Fibroblast of lung (primary cell): ENCODE measurements at regions not wholly inside any gene's neighbourhood (a gene's known extent, or its start where the extent isn't known, plus 50 kb on each side); places are given as distances from the start of the nearest gene placed in this dataset.
"Not testable (repeated sequence)": the region's sequence is repeated elsewhere in the genome, so short reads cannot be mapped to it uniquely, and the experiment has no call there.

ENCODE experiments used
- CTCF ChIP-seq, 2 donors: IDR thresholded peaks in 1 of 2; conservative IDR thresholded peaks in 1 of 2; 1 replicate in 1 of 2; 2 replicates in 1 of 2; pipeline ENCODE4 v1.5.1; 2011 to 2012; ENCODE audit warnings: low read length in 2 of 2, control low read depth in 1 of 2, inconsistent platforms in 1 of 2, low read depth in 1 of 2, mild to moderate bottlenecking in 1 of 2
- EZH2 ChIP-seq: IDR thresholded peaks from 2 replicates; pipeline ENCODE4 v1.5.1; 2012; ENCODE audit warnings: low read length, control low read depth, mild to moderate bottlenecking; ENCODE audit errors: missing control alignments

GRCh38 chr13:90946125-90946524 lies 401.4 kb upstream of the MIR17HG start:
- TF ChIP-seq CTCF (conservative IDR thresholded peaks at IDR 0.05 in 1 of 2, IDR thresholded peaks at IDR 0.05 in 1 of 2; ENCODE audit: low read depth in 1 of 2, low read length in 2 of 2); EZH2: not testable (repeated sequence)
